Ovary (tissue), 7 donors: ENCODE measurements at regions not wholly inside any gene's neighbourhood (a gene's known extent, or its start where the extent isn't known, plus 50 kb on each side); places are given as distances from the start of the nearest gene placed in this dataset.

Experiments used
- DNase-seq, 5 donors: peaks; one replicate each; pipeline ENCODE4 v3.0.0-alpha.2; 2019 to 2020
- H3K27ac ChIP-seq, 2 donors: fragments of 200-600 bp; one replicate each; pipeline versions ENCODE4 v1.5.1 to v1.8.0; 2019 to 2022
- H3K27me3 ChIP-seq: fragments of 200-600 bp; one replicate; pipeline ENCODE4 v1.8.0; 2022
- H3K36me3 ChIP-seq: fragments of 200-600 bp; sonication (generic); one replicate; pipeline ENCODE4 v1.5.1; 2019
- H3K4me1 ChIP-seq: one replicate; pipeline ENCODE4 v1.8.1; 2013; ENCODE audit warnings: mild to moderate bottlenecking, moderate library complexity; ENCODE audit not compliant: insufficient read depth
- H3K4me3 ChIP-seq: fragments of 200-600 bp; sonication (generic); one replicate; pipeline ENCODE4 v1.5.1; 2017
- H3K9me3 ChIP-seq, 2 donors: fragments of 200-600 bp in 1 of 2; sonication (generic) in 1 of 2; one replicate each; pipeline versions ENCODE4 v1.5.1 to v1.8.1; 2013 to 2019; ENCODE audit warnings: mild to moderate bottlenecking in 1 of 2, moderate library complexity in 1 of 2
- EP300 ChIP-seq: sonication (generic); formaldehyde crosslinking; IDR thresholded peaks from one replicate; pipeline ENCODE4 v1.6.1; 2017; ENCODE audit warnings: antibody characterized with exemption
- POLR2A ChIP-seq: fragments of 450-650 bp; IDR thresholded peaks from one replicate; pipeline ENCODE4 v1.6.1; 2017; ENCODE audit warnings: antibody characterized with exemption, mild to moderate bottlenecking, moderate library complexity
- WGBS, 3 donors: extraction: QIAGEN DNeasy Blood & Tissue Kit in 1 of 3; methylation state at CpG; one replicate each; pipeline versions ENCODE4 v1.1.5 to v1.1.7; 2013 to 2017; 5-methylcytosine and 5-hydroxymethylcytosine counted together
- intact Hi-C, 4 donors: fragments of 100-400 bp; cut with DNase I; formaldehyde crosslinking; loops; one replicate each; pipeline versions ENCODE4 v1.11.0 to v1.15.1; 2022 to 2023
- TF ChIP-seq, protein P1 (sequence below), 3 donors: fragments of 450-650 bp in 2 of 3; fragments of 200-600 bp in 1 of 3; IDR thresholded peaks; one replicate each; pipeline versions ENCODE4 v1.5.1 to v1.8.0; 2016 to 2022; ENCODE audit warnings: antibody characterized with exemption in 3 of 3, mild to moderate bottlenecking in 1 of 3
- donor health status: DM: no; HTN: no; CAD: no; lungs with moderate emphysema.
- donor health status: DM: no; HTN: no; CAD: no.
- donor health status: Bipolar disorder and iron deficiency.
- donor health status: DM: no; HTN: no; CAD: no.
- donor health status: DM: yes; HTN: yes; CAD: no.

GRCh38 chr4:112765317-112765974 lies 128.5 kb downstream of the LARP7 start:
- no peaks in the 10 kb centered on the region for H3K9me3 ChIP-seq
- TF ChIP-seq EP300 (no peak), POLR2A (no peak)
- TF ChIP-seq, protein P1, sequence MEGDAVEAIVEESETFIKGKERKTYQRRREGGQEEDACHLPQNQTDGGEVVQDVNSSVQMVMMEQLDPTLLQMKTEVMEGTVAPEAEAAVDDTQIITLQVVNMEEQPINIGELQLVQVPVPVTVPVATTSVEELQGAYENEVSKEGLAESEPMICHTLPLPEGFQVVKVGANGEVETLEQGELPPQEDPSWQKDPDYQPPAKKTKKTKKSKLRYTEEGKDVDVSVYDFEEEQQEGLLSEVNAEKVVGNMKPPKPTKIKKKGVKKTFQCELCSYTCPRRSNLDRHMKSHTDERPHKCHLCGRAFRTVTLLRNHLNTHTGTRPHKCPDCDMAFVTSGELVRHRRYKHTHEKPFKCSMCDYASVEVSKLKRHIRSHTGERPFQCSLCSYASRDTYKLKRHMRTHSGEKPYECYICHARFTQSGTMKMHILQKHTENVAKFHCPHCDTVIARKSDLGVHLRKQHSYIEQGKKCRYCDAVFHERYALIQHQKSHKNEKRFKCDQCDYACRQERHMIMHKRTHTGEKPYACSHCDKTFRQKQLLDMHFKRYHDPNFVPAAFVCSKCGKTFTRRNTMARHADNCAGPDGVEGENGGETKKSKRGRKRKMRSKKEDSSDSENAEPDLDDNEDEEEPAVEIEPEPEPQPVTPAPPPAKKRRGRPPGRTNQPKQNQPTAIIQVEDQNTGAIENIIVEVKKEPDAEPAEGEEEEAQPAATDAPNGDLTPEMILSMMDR (IDR thresholded peaks at IDR 0.05) = no peak
- DNase-seq = no peak
- H3K4me3 ChIP-seq = no peak overlapping the region
- no peak overlapping the region for H3K27ac ChIP-seq
- no peaks in the 10 kb centered on the region for H3K27me3 ChIP-seq
- H3K36me3 ChIP-seq = no peaks in the 10 kb centered on the region
- H3K4me1 ChIP-seq = no peaks in the 10 kb centered on the region
- intact Hi-C loops = loop anchor here in 2 of 4 donors (10.0 kb wide), 2 partner anchors 131 to 169 kb away; partner anchors contain the start of genes LARP7 (in 2 of the 2) and ZGRF1 (in 2 of the 2)
- WGBS, 3 donors = 14 to 19% (median 18%) methylated on average over 5 of the region's 5 CpGs

DNA sequence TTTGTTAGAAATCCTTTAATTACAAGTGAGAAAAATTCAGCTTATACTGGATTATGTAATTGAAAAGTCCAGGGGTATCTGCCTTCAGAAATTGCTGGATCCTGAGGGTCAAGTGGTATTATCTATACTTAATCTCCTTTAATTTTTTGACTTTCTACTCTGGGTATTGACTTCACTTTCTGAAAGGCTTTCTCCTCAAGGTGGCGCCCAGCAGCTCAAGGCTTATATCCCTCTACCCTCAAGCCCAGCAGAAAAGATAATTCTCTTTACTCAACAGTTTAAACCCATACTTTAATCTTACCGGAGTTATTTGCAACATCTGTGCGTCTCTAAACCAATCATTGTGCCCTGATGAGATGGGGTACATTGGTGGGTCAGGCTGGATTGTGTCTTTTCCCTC lies 129.5 kb downstream of the LARP7 start:
- intact Hi-C loops = loop anchor here in 2 of 4 donors (10.0 kb wide), 2 partner anchors 132 to 168 kb away; partner anchors contain the start of genes LARP7 (in 2 of the 2) and ZGRF1 (in 2 of the 2)
- Histone ChIP-seq H3K27ac (no peak overlapping the region), H3K4me3 (no peak overlapping the region), H3K9me3 (no peaks in the 10 kb centered on the region), H3K27me3 (no peaks in the 10 kb centered on the region), H3K36me3 (no peaks in the 10 kb centered on the region), H3K4me1 (no peaks in the 10 kb centered on the region)
- WGBS, 3 donors = 27 to 37% (median 36%) methylated on average over 3 of the region's 3 CpGs
- DNase-seq = no peak
- no peak for TF ChIP-seq EP300
- TF ChIP-seq POLR2A = no peak
- TF ChIP-seq, protein P1 (IDR thresholded peaks at IDR 0.05) = no peak

- Histone ChIP-seq H3K27ac (no peak overlapping the region), H3K36me3 (no peaks in the 10 kb centered on the region), H3K4me3 (no peak overlapping the region), H3K4me1 (no peaks in the 10 kb centered on the region), H3K27me3 (no peaks in the 10 kb centered on the region), H3K9me3 (no peaks in the 10 kb centered on the region)
- intact Hi-C loops = loop anchor here in 2 of 4 donors (10.0 kb wide), 2 partner anchors 133 to 167 kb away; partner anchors contain the start of genes LARP7 (in 2 of the 2) and ZGRF1 (in 2 of the 2)
- DNase-seq = no peak
- WGBS, 3 donors = 93 to 94% (median 93%) methylated on average over 6 of the region's 6 CpGs
- TF ChIP-seq POLR2A (no peak), EP300 (no peak)
- TF ChIP-seq, protein P1 (IDR thresholded peaks at IDR 0.05) = no peak
Measured at GRCh38 chr4:112767386-112767785, 130.4 kb downstream of the LARP7 start.

GRCh38 chr4:112770114-112770513 lies 133.2 kb downstream of the LARP7 start:
- no peaks in the 10 kb centered on the region for H3K36me3 ChIP-seq
- WGBS, 3 donors = 87 to 90% (median 88%) methylated on average over 5 of the region's 5 CpGs

More at GRCh38 chr4:112770114-112770513, 133.2 kb downstream of the LARP7 start:
- DNase-seq = no peak
- H3K27me3 ChIP-seq = no peaks in the 10 kb centered on the region
- H3K9me3 ChIP-seq = no peaks in the 10 kb centered on the region
- H3K4me1 ChIP-seq = no peaks in the 10 kb centered on the region
- intact Hi-C loops = no loop called here
- H3K27ac ChIP-seq = no peak overlapping the region
- H3K4me3 ChIP-seq = no peak overlapping the region
- TF ChIP-seq, protein P1 (IDR thresholded peaks at IDR 0.05) = no peak
- no peak for TF ChIP-seq POLR2A
- no peak for TF ChIP-seq EP300
